ENCODE measurements at regions not wholly inside any gene's neighbourhood (a gene's known extent, or its start where the extent isn't known, plus 50 kb on each side); places are given as distances from the start of the nearest gene placed in this dataset.

GRCh38 chr3:8317661-8318649 is 183.7 kb upstream of the LMCD1 start:
- intact Hi-C loops (cut with micrococcal nuclease; ENCODE audit: unreplicated experiment) = loop anchor here (10.0 kb wide), 1 partner anchor 343 kb away; no protein-coding TSS in a partner anchor
- BruUV-seq (replicated peaks) = TSS peak; percentile 13
- DNase-seq (ENCODE audit: low spot score) = peak; percentile 58
- TF ChIP-seq CTCF (conservative IDR thresholded peaks at IDR 0.05; ENCODE audit: low read depth, low read length) (no peak), EZH2 (IDR thresholded peaks at IDR 0.05; ENCODE audit: borderline replicate concordance, low read depth, low read length, poor library complexity, severe bottlenecking) (no peak)
- CTCF ChIA-PET = interaction anchor here (0.9 kb wide), 1 partner anchor 304 kb away, joined by 3 read pairs; no protein-coding TSS in a partner anchor
- no peaks in the 10 kb centered on the region for H3K36me3 ChIP-seq (ENCODE audit: insufficient read depth, low read length, poor library complexity, severe bottlenecking)
- peaks cover 43% of the 10 kb centered on the region for H3K4me1 ChIP-seq (ENCODE audit: insufficient read depth, low read length, poor library complexity, severe bottlenecking)
- peak overlapping the region; percentile 55 for H3K27ac ChIP-seq (ENCODE audit: low read depth, low read length, poor library complexity, severe bottlenecking)
- no peak overlapping the region for H3K4me3 ChIP-seq (ENCODE audit: low read depth, low read length, poor library complexity, severe bottlenecking)
- no peaks in the 10 kb centered on the region for H3K27me3 ChIP-seq (replicated peaks; ENCODE audit: insufficient read depth, low read depth, low read length, poor library complexity)
- no peaks in the 10 kb centered on the region for H3K9me3 ChIP-seq (ENCODE audit: low read depth, low read length, poor library complexity, severe bottlenecking)
- POLR2A ChIA-PET (ENCODE audit: low non-redundant PET) = no interaction called here

GRCh38 chr3:8319935-8320634 is 181.5 kb upstream of the LMCD1 start:
- no peak overlapping the region for H3K4me3 ChIP-seq (ENCODE audit: low read depth, low read length, poor library complexity, severe bottlenecking)
- H3K9me3 ChIP-seq (ENCODE audit: low read depth, low read length, poor library complexity, severe bottlenecking) = no peaks in the 10 kb centered on the region
- peaks cover 27% of the 10 kb centered on the region for H3K4me1 ChIP-seq (ENCODE audit: insufficient read depth, low read length, poor library complexity, severe bottlenecking)
- H3K36me3 ChIP-seq (ENCODE audit: insufficient read depth, low read length, poor library complexity, severe bottlenecking) = no peaks in the 10 kb centered on the region
- TF ChIP-seq CTCF (conservative IDR thresholded peaks at IDR 0.05; ENCODE audit: low read depth, low read length) (no peak), EZH2 (IDR thresholded peaks at IDR 0.05; ENCODE audit: borderline replicate concordance, low read depth, low read length, poor library complexity, severe bottlenecking) (no peak)
- peak overlapping the region; percentile 37 for H3K27ac ChIP-seq (ENCODE audit: low read depth, low read length, poor library complexity, severe bottlenecking)
- intact Hi-C loops (cut with micrococcal nuclease; ENCODE audit: unreplicated experiment) = loop anchor here (10.0 kb wide), 1 partner anchor 345 kb away; no protein-coding TSS in a partner anchor
- DNase-seq (ENCODE audit: low spot score) = peak; percentile 75
- H3K27me3 ChIP-seq (replicated peaks; ENCODE audit: insufficient read depth, low read depth, low read length, poor library complexity) = no peaks in the 10 kb centered on the region
- BruUV-seq (replicated peaks) = TSS peak; percentile 54
- POLR2A ChIA-PET (ENCODE audit: low non-redundant PET) = no interaction called here
- CTCF ChIA-PET = no interaction called here

GRCh38 chr3:8320711-8321458 is 180.7 kb upstream of the LMCD1 start:
- DNase-seq (ENCODE audit: low spot score) = no peak
- ChIA-PET POLR2A (ENCODE audit: low non-redundant PET) (no interaction called here), CTCF (no interaction called here)
- Histone ChIP-seq H3K36me3 (ENCODE audit: insufficient read depth, low read length, poor library complexity, severe bottlenecking) (no peaks in the 10 kb centered on the region), H3K27me3 (replicated peaks; ENCODE audit: insufficient read depth, low read depth, low read length, poor library complexity) (no peaks in the 10 kb centered on the region), H3K27ac (ENCODE audit: low read depth, low read length, poor library complexity, severe bottlenecking) (peak overlapping the region; percentile 37), H3K9me3 (ENCODE audit: low read depth, low read length, poor library complexity, severe bottlenecking) (no peaks in the 10 kb centered on the region), H3K4me1 (ENCODE audit: insufficient read depth, low read length, poor library complexity, severe bottlenecking) (peaks cover 22% of the 10 kb centered on the region), H3K4me3 (ENCODE audit: low read depth, low read length, poor library complexity, severe bottlenecking) (no peak overlapping the region)
- intact Hi-C loops (cut with micrococcal nuclease; ENCODE audit: unreplicated experiment) = no loop called here
- no TSS peak for BruUV-seq (replicated peaks)
- no peak for TF ChIP-seq EZH2 (IDR thresholded peaks at IDR 0.05; ENCODE audit: borderline replicate concordance, low read depth, low read length, poor library complexity, severe bottlenecking)
- no peak for TF ChIP-seq CTCF (conservative IDR thresholded peaks at IDR 0.05; ENCODE audit: low read depth, low read length)

All from A673 (cell line).